HCT116 (cell line): ENCODE measurements at regions not wholly inside any gene's neighbourhood (a gene's known extent, or its start where the extent isn't known, plus 50 kb on each side); places are given as distances from the start of the nearest gene placed in this dataset.

ENCODE experiments used
- ATAC-seq: fragments of 200-7000 bp; cut with Tn5 transposase; 2 replicates; pipeline ENCODE4 v1.9.1; 2020; ENCODE audit warnings: mild to moderate bottlenecking, moderate library complexity
- BruUV-seq: library from RNA; stranded (reverse); fragments of 400-500 nt; replicated peaks from 2 replicates; lab custom pipeline; 2021; lab: Mats Ljungman, UMichigan
- CTCF ChIA-PET: fragments of 300-600 bp; sonication (Branson Sonifier 250); formaldehyde crosslinking; loops from one replicate; lab custom pipeline; 2021; ENCODE audit warnings: antibody characterized with exemption; lab: Charles Lee
- POLR2A ChIA-PET: fragments of 300-600, 350-600 bp; sonication (Branson Sonifier 250); formaldehyde crosslinking; loops from one replicate; lab custom pipeline; 2021; ENCODE audit warnings: antibody characterized with exemption; lab: Charles Lee
- RAD21 ChIA-PET, 2 experiments: fragments of 300-600 bp; sonication (Branson Sonifier 250); formaldehyde crosslinking; loops; one replicate each; lab custom pipeline; 2023; ENCODE audit warnings: low total read pairs in 2 of 2; ENCODE audit not compliant: uncharacterized antibody in 2 of 2, unreplicated experiment in 2 of 2, low non-redundant PET in 1 of 2; lab: Charles Lee
- DNase-seq: peaks from one replicate; pipeline ENCODE4 v3.0.0-alpha.2; 2010; ENCODE audit warnings: low read depth, low spot score
- H2AFZ ChIP-seq: fragments of 200-600 bp; shearing (Covaris generic), sonication (generic); 2 replicates; pipeline ENCODE4 v1.6.1; 2017; ENCODE audit warnings: low read depth, mixed run types, mixed read lengths, antibody characterized with exemption, low read length; ENCODE audit not compliant: poor library complexity, severe bottlenecking
- H3K27ac ChIP-seq: 2 replicates; pipeline ENCODE4 v1.5.1; 2012; ENCODE audit warnings: low read depth, low read length
- H3K27me3 ChIP-seq: fragments of 200-600 bp; sonication (generic); 2 replicates; pipeline ENCODE4 v1.6.1; 2016; ENCODE audit warnings: mixed run types, low read length, mixed read lengths; ENCODE audit not compliant: insufficient read depth
- H3K36me3 ChIP-seq, 2 experiments: fragments of 200-500 bp in 1 of 2; fragments of 200-600 bp in 1 of 2; sonication (Bioruptor generic) in 1 of 2; sonication (generic) in 1 of 2; 2 replicates each; pipeline versions ENCODE4 v1.5.1 to v1.6.1; 2014 to 2016; ENCODE audit warnings: low read length in 2 of 2, inconsistent platforms in 1 of 2, mixed read lengths in 1 of 2, mixed run types in 1 of 2; ENCODE audit not compliant: insufficient read depth in 2 of 2, control insufficient read depth in 1 of 2
- H3K4me1 ChIP-seq, 2 experiments: fragments of 200-600 bp in 1 of 2; sonication (generic) in 1 of 2; 2 replicates each; pipeline versions ENCODE4 v1.5.1 to v1.6.1; 2012 to 2017; ENCODE audit warnings: low read length in 2 of 2, inconsistent platforms in 1 of 2, mild to moderate bottlenecking in 1 of 2, mixed read lengths in 1 of 2, mixed run types in 1 of 2, moderate library complexity in 1 of 2; ENCODE audit not compliant: insufficient read depth in 2 of 2, control insufficient read depth in 1 of 2
- H3K4me2 ChIP-seq: fragments of 200-600 bp; sonication (generic); 2 replicates; pipeline ENCODE4 v1.6.1; 2017; ENCODE audit warnings: mixed run types, low read length, mixed read lengths
- H3K4me3 ChIP-seq, 2 experiments: fragments of 200-600 bp in 1 of 2; sonication (generic) in 1 of 2; replicated peaks in 1 of 2; 2 replicates each; pipeline ENCODE4 v1.5.1; 2011 to 2016; ENCODE audit warnings: low read length in 2 of 2, control low read depth in 1 of 2, low read depth in 1 of 2, mild to moderate bottlenecking in 1 of 2, mixed read lengths in 1 of 2, mixed run types in 1 of 2
- H3K79me2 ChIP-seq: fragments of 200-600 bp; sonication (generic); 2 replicates; pipeline ENCODE4 v1.6.1; 2017; ENCODE audit warnings: mild to moderate bottlenecking, mixed run types, low read length, moderate library complexity, mixed read lengths; ENCODE audit not compliant: insufficient read depth
- H3K9ac ChIP-seq: fragments of 200-600 bp; sonication (generic); 2 replicates; pipeline ENCODE4 v1.6.1; 2016; ENCODE audit warnings: low read length, mixed read lengths
- H3K9me2 ChIP-seq: fragments of 200-600 bp; sonication (generic), shearing (Covaris generic); 2 replicates; pipeline ENCODE4 v1.6.1; 2017; ENCODE audit warnings: mixed run types, mild to moderate bottlenecking, moderate library complexity; ENCODE audit not compliant: insufficient read depth
- H3K9me3 ChIP-seq, 2 experiments: fragments of 200-500 bp in 1 of 2; fragments of 200-600 bp in 1 of 2; sonication (Bioruptor generic) in 1 of 2; sonication (generic) in 1 of 2; 2 replicates each; pipeline ENCODE4 v1.6.1; 2014 to 2017; ENCODE audit warnings: low read length in 2 of 2, mixed read lengths in 2 of 2, inconsistent platforms in 1 of 2, low read depth in 1 of 2, mild to moderate bottlenecking in 1 of 2, mixed run types in 1 of 2, moderate library complexity in 1 of 2; ENCODE audit not compliant: control insufficient read depth in 1 of 2, insufficient read depth in 1 of 2
- H4K20me1 ChIP-seq: fragments of 200-600 bp; sonication (generic), shearing (Covaris generic); 2 replicates; pipeline ENCODE4 v1.6.1; 2017; ENCODE audit warnings: mixed run types, mild to moderate bottlenecking, moderate library complexity; ENCODE audit not compliant: insufficient read depth
- CBX3 ChIP-seq: IDR thresholded peaks from 2 replicates; pipeline ENCODE4 v1.6.1; 2012; ENCODE audit warnings: low read depth
- CEBPB ChIP-seq: IDR thresholded peaks from 2 replicates; pipeline ENCODE4 v1.6.1; 2012; ENCODE audit warnings: low read depth
- EGR1 ChIP-seq: IDR thresholded peaks from 2 replicates; pipeline ENCODE4 v1.6.1; 2012; ENCODE audit warnings: low read depth
- EZH2phosphoT487 ChIP-seq: fragments of 200-600 bp; IDR thresholded peaks from 2 replicates; pipeline ENCODE4 v1.6.1; 2018; ENCODE audit warnings: antibody characterized with exemption, borderline replicate concordance
- FOSL1 ChIP-seq: IDR thresholded peaks from 2 replicates; pipeline ENCODE4 v1.6.1; 2012; ENCODE audit warnings: low read depth
- JUND ChIP-seq: IDR thresholded peaks from 2 replicates; pipeline ENCODE4 v1.6.1; 2012
- MAX ChIP-seq: IDR thresholded peaks from 2 replicates; pipeline ENCODE4 v1.6.1; 2012
- POLR2AphosphoS5 ChIP-seq: IDR thresholded peaks from 2 replicates; pipeline ENCODE4 v1.6.1; 2011; ENCODE audit warnings: mild to moderate bottlenecking, low read depth, low read length, moderate library complexity
- RAD21 ChIP-seq: IDR thresholded peaks from 2 replicates; pipeline ENCODE4 v1.6.1; 2012; ENCODE audit warnings: low read depth, mild to moderate bottlenecking
- REST ChIP-seq: IDR thresholded peaks from 2 replicates; pipeline ENCODE4 v1.6.1; 2012; ENCODE audit warnings: low read depth
- SIN3A ChIP-seq: IDR thresholded peaks from 2 replicates; pipeline ENCODE4 v1.6.1; 2012; ENCODE audit warnings: low read depth
- YY1 ChIP-seq: IDR thresholded peaks from 2 replicates; pipeline ENCODE4 v1.6.1; 2011; ENCODE audit warnings: low read length, low read depth, moderate library complexity, mild to moderate bottlenecking; ENCODE audit not compliant: insufficient replicate concordance; ENCODE audit errors: extremely low read depth
- ZBTB33 ChIP-seq: IDR thresholded peaks from 2 replicates; pipeline ENCODE4 v1.6.1; 2011; ENCODE audit warnings: mild to moderate bottlenecking, low read length, moderate library complexity; ENCODE audit not compliant: insufficient replicate concordance; ENCODE audit errors: extremely low read depth
- ZNF274 ChIP-seq: fragments of 200-500 bp; sonication (Bioruptor generic); IDR thresholded peaks from 2 replicates; pipeline ENCODE4 v1.6.1; 2014; ENCODE audit warnings: mild to moderate bottlenecking, low read depth, low read length, inconsistent platforms
- intact Hi-C: fragments of 100-400 bp; cut with micrococcal nuclease; formaldehyde crosslinking; loops from 2 replicates; pipeline ENCODE4 v1.10.0; 2022

- Histone ChIP-seq H3K9ac (peak overlapping the region; percentile 17; the same call in 1 of the 2 replicates), H3K27ac (no peak overlapping the region), H3K9me3 (peaks cover 0 to 4% of the 10 kb centered on the region in 2 experiments; a peak in 1 of 4 replicates), H3K4me1 (peaks cover 42 to 60% of the 10 kb centered on the region in 2 experiments), H3K79me2 (no peaks in the 10 kb centered on the region), H3K4me3 (no peak overlapping the region), H2AFZ (peak overlapping the region; percentile 50), H3K9me2 (no peaks in the 10 kb centered on the region), H3K4me2 (peak overlapping the region; percentile 68), H3K27me3 (no peaks in the 10 kb centered on the region), H4K20me1 (no peaks in the 10 kb centered on the region), H3K36me3 (no peaks in the 10 kb centered on the region)
- DNase-seq (no peak), ATAC-seq (no peak)
- intact Hi-C loops, result loop anchor here (5.0 kb wide), 1 partner anchor 118 kb away; the partner anchor contains the start of gene NCOR2
- BruUV-seq, result no TSS peak
- TF ChIP-seq CEBPB, result no peak
- 0 out of 2 replicates have a peak, but pooled peaks have one; percentile 18 for TF ChIP-seq CBX3
- no peak for TF ChIP-seq ZBTB33
- CTCF ChIA-PET, result no interaction called here
- POLR2A ChIA-PET, result interaction anchor here (0.6 kb wide), 1 partner anchor 503 kb away, joined by 5 read pairs; no protein-coding TSS in a partner anchor
- RAD21 ChIA-PET, result no interaction called here
Measured at GRCh38 chr12:124684971-124685688, 117.7 kb upstream of the NCOR2 start.

GRCh38 chr12:124684496-124684895 lies 117.1 kb upstream of the NCOR2 start:
- no TSS peak for BruUV-seq
- H3K4me2 ChIP-seq, result peak overlapping the region; percentile 68
- no peaks in the 10 kb centered on the region for H3K27me3 ChIP-seq
- RAD21 ChIA-PET, result no interaction called here
- H3K9me3 ChIP-seq, result peaks cover 0 to 4% of the 10 kb centered on the region in 2 experiments; a peak in 1 of 4 replicates
- peaks cover 43 to 66% of the 10 kb centered on the region in 2 experiments for H3K4me1 ChIP-seq
- no peak for ATAC-seq
- H4K20me1 ChIP-seq, result no peaks in the 10 kb centered on the region
- POLR2A ChIA-PET, result no interaction called here
- no peak overlapping the region for H3K27ac ChIP-seq
- intact Hi-C loops, result loop anchor here (5.0 kb wide), 1 partner anchor 117 kb away; the partner anchor contains the start of gene NCOR2
- no peaks in the 10 kb centered on the region for H3K36me3 ChIP-seq
- H2AFZ ChIP-seq, result peak overlapping the region; percentile 50
- H3K4me3 ChIP-seq, result no peak overlapping the region
- CTCF ChIA-PET, result no interaction called here
- no peaks in the 10 kb centered on the region for H3K9me2 ChIP-seq
- H3K79me2 ChIP-seq, result no peaks in the 10 kb centered on the region
- TF ChIP-seq ZNF274, result no peak
- no peak for TF ChIP-seq MAX
- TF ChIP-seq EZH2phosphoT487, result no peak
- no peak for TF ChIP-seq POLR2AphosphoS5
- no peak for TF ChIP-seq YY1
- no peak for TF ChIP-seq FOSL1
- no peak for TF ChIP-seq SIN3A
- TF ChIP-seq RAD21, result no peak
- TF ChIP-seq EGR1, result no peak
- no peak for TF ChIP-seq CEBPB
- no peak for TF ChIP-seq JUND
- no peak for TF ChIP-seq REST
- no peak for DNase-seq
- H3K9ac ChIP-seq, result peak overlapping the region; percentile 17; the same call in 1 of the 2 replicates
